K562 (cell line): ENCODE measurements at regions not wholly inside any gene's neighbourhood (a gene's known extent, or its start where the extent isn't known, plus 50 kb on each side); places are given as distances from the start of the nearest gene placed in this dataset. TPM values are rescaled to one million over a fixed set of nuclear protein-coding genes. Genes with fewer than 3 reads are reported as not detected.

Experiments used
- MXI1 ChIP-seq: IDR thresholded peaks from 2 replicates; pipeline ENCODE4 v1.6.1; 2011; ENCODE audit warnings: low read depth, mild to moderate bottlenecking, improper control_type of control experiment, low read length
- small RNA-seq: library from RNA; depleted of rRNA; stranded (forward); fragments of <200 nt; gene quantifications from one replicate; pipeline ENCODE3, GENCODE V24; 2014

- no peak for TF ChIP-seq MXI1
Observed at GRCh38 chr15:37882640-37883039, 51.8 kb upstream of the TMCO5A start (continued).

Small RNAs in the stretch of these regions (small RNA-seq; reads per million reads assigned to genes)
- not detected for gene RF00017
